Upper lobe of left lung (tissue), 6 donors: ENCODE measurements at regions not wholly inside any gene's neighbourhood (a gene's known extent, or its start where the extent isn't known, plus 50 kb on each side); places are given as distances from the start of the nearest gene placed in this dataset.
"Not testable (repeated sequence)": the region's sequence is repeated elsewhere in the genome, so short reads cannot be mapped to it uniquely, and the experiment has no call there.

Experiments used
- ATAC-seq, 2 donors: fragments of 200-7000 bp; cut with Tn5 transposase; one replicate each; pipeline ENCODE4 v1.9.1; 2022; ENCODE audit warnings: mild to moderate bottlenecking in 2 of 2, moderate library complexity in 2 of 2; ENCODE audit not compliant: low FRiP score in 2 of 2
- DNase-seq, 2 donors: peaks; one replicate each; pipeline ENCODE4 v3.0.0-alpha.2; 2019 to 2020
- H3K27ac ChIP-seq, 4 donors: fragments of 200-600 bp; sonication (generic); one replicate each; pipeline ENCODE4 v1.5.1; 2016 to 2019
- H3K27me3 ChIP-seq, 4 donors: fragments of 200-600 bp; sonication (generic); one replicate each; pipeline ENCODE4 v1.5.1; 2017 to 2019
- H3K36me3 ChIP-seq, 4 donors: fragments of 200-600 bp; sonication (generic); one replicate each; pipeline ENCODE4 v1.5.1; 2016 to 2019
- H3K4me1 ChIP-seq, 4 donors: fragments of 200-600 bp; sonication (generic); one replicate each; pipeline ENCODE4 v1.5.1; 2018 to 2019
- H3K4me3 ChIP-seq, 4 donors: fragments of 200-600 bp; sonication (generic); one replicate each; pipeline ENCODE4 v1.5.1; 2017 to 2019; ENCODE audit warnings: mild to moderate bottlenecking in 2 of 4, moderate library complexity in 1 of 4
- H3K9me3 ChIP-seq, 4 donors: fragments of 200-600 bp; sonication (generic); one replicate each; pipeline ENCODE4 v1.5.1; 2018 to 2019
- CTCF ChIP-seq, 6 experiments: fragments of 450-650 bp in 4 of 6; fragments of 200-600 bp in 2 of 6; sonication (generic) in 2 of 6; IDR thresholded peaks; one replicate each; pipeline ENCODE4 v1.5.1; 2016 to 2019; ENCODE audit warnings: antibody characterized with exemption in 6 of 6
- EP300 ChIP-seq, 4 donors: sonication (generic); formaldehyde crosslinking; IDR thresholded peaks; one replicate each; pipeline ENCODE4 v1.5.1; 2017; ENCODE audit warnings: antibody characterized with exemption in 4 of 4, control low read depth in 2 of 4
- POLR2A ChIP-seq, 4 donors: fragments of 450-650 bp; IDR thresholded peaks; one replicate each; pipeline ENCODE4 v1.5.1; 2016 to 2017; ENCODE audit warnings: antibody characterized with exemption in 4 of 4, mild to moderate bottlenecking in 2 of 4
- POLR2AphosphoS5 ChIP-seq, 2 donors: sonication (generic); formaldehyde crosslinking; IDR thresholded peaks; one replicate each; pipeline ENCODE4 v1.5.1; 2017; ENCODE audit warnings: antibody characterized with exemption in 2 of 2
- WGBS, 2 donors: methylation state at CpG; one replicate each; pipeline ENCODE4 v1.1.5; 2017 to 2018; 5-methylcytosine and 5-hydroxymethylcytosine counted together
- donor health status: DM: no; HTN: no; CAD: no; lungs with moderate emphysema.
- donor health status: DM: no; HTN: yes; CAD: no; lungs with severe emphysema.

GRCh38 chr5:101728933-101729332 is 567.2 kb downstream of the SLCO4C1 start:
- H3K36me3 ChIP-seq, result no peaks in the 10 kb centered on the region
- TF ChIP-seq EP300 (IDR thresholded peaks at IDR 0.05), result no peak
- TF ChIP-seq POLR2A (IDR thresholded peaks at IDR 0.05), result no peak
- TF ChIP-seq CTCF (IDR thresholded peaks at IDR 0.05), result no peak
- no peak for TF ChIP-seq POLR2AphosphoS5 (IDR thresholded peaks at IDR 0.05)
- no peak overlapping the region for H3K27ac ChIP-seq
- no peaks in the 10 kb centered on the region for H3K27me3 ChIP-seq
- no peak for DNase-seq
- ATAC-seq, result no peak
- H3K4me3 ChIP-seq, result no peak overlapping the region
- no peaks in the 10 kb centered on the region for H3K9me3 ChIP-seq
- no peaks in the 10 kb centered on the region for H3K4me1 ChIP-seq

- H3K4me3 ChIP-seq, result no peak overlapping the region
- no peak for ATAC-seq
- no peaks in the 10 kb centered on the region for H3K4me1 ChIP-seq
- H3K9me3 ChIP-seq, result no peaks in the 10 kb centered on the region
- no peaks in the 10 kb centered on the region for H3K36me3 ChIP-seq
- WGBS, 2 donors, result 75 to 76% methylated on average over 1 of the region's 1 CpG
- DNase-seq, result no peak
- H3K27ac ChIP-seq, result no peak overlapping the region
- TF ChIP-seq EP300 (IDR thresholded peaks at IDR 0.05) (no peak), CTCF (IDR thresholded peaks at IDR 0.05) (no peak), POLR2AphosphoS5 (IDR thresholded peaks at IDR 0.05) (no peak), POLR2A (IDR thresholded peaks at IDR 0.05) (no peak)
- no peaks in the 10 kb centered on the region for H3K27me3 ChIP-seq
Measured at GRCh38 chr5:101721543-101721942, 574.5 kb downstream of the SLCO4C1 start.

- no peak overlapping the region for H3K4me3 ChIP-seq
- H3K4me1 ChIP-seq, result no peaks in the 10 kb centered on the region
- TF ChIP-seq EP300 (IDR thresholded peaks at IDR 0.05), result no peak
- no peak for TF ChIP-seq POLR2AphosphoS5 (IDR thresholded peaks at IDR 0.05)
- TF ChIP-seq CTCF (IDR thresholded peaks at IDR 0.05), result no peak
- TF ChIP-seq POLR2A (IDR thresholded peaks at IDR 0.05), result no peak
- no peaks in the 10 kb centered on the region for H3K27me3 ChIP-seq
- no peak for DNase-seq
- ATAC-seq, result no peak
- no peaks in the 10 kb centered on the region for H3K36me3 ChIP-seq
- H3K27ac ChIP-seq, result no peak overlapping the region
- WGBS, 2 donors, result 87 to 93% methylated on average over 3 of the region's 3 CpGs
- no peaks in the 10 kb centered on the region for H3K9me3 ChIP-seq
Measured at GRCh38 chr5:101720033-101720432, 576.1 kb downstream of the SLCO4C1 start.

GRCh38 chr5:101717721-101718120 is 578.4 kb downstream of the SLCO4C1 start:
- Histone ChIP-seq H3K9me3 (no peaks in the 10 kb centered on the region), H3K27me3 (no peaks in the 10 kb centered on the region), H3K4me1 (no peaks in the 10 kb centered on the region), H3K27ac (no peak overlapping the region), H3K4me3 (no peak overlapping the region), H3K36me3 (no peaks in the 10 kb centered on the region)
- 87 to 94% methylated on average over 1 of the region's 1 CpG for WGBS, 2 donors
- no peak for ATAC-seq
- no peak for DNase-seq
- TF ChIP-seq POLR2AphosphoS5 (IDR thresholded peaks at IDR 0.05) (no peak), EP300 (IDR thresholded peaks at IDR 0.05) (no peak), CTCF (IDR thresholded peaks at IDR 0.05) (no peak), POLR2A (IDR thresholded peaks at IDR 0.05) (no peak)

- DNase-seq (no peak), ATAC-seq (no peak)
- no peaks in the 10 kb centered on the region for H3K27me3 ChIP-seq
- H3K4me3 ChIP-seq, result no peak overlapping the region
- H3K9me3 ChIP-seq, result no peaks in the 10 kb centered on the region
- H3K4me1 ChIP-seq, result no peaks in the 10 kb centered on the region
- H3K27ac ChIP-seq, result no peak overlapping the region
- no peaks in the 10 kb centered on the region for H3K36me3 ChIP-seq
- no peak for TF ChIP-seq POLR2AphosphoS5 (IDR thresholded peaks at IDR 0.05)
- no peak for TF ChIP-seq EP300 (IDR thresholded peaks at IDR 0.05)
- WGBS, 2 donors, result 81 to 92% methylated on average over 1 of the region's 1 CpG
Measured at GRCh38 chr5:101716941-101717340, 579.1 kb downstream of the SLCO4C1 start.

- H3K4me1 ChIP-seq, H3K27me3 ChIP-seq, ATAC-seq, H3K36me3 ChIP-seq, H3K27ac ChIP-seq, DNase-seq, H3K4me3 ChIP-seq, H3K9me3 ChIP-seq: not testable (repeated sequence)
- 47 to 60% methylated on average over 1 to 5 of the region's 5 CpGs for WGBS, 2 donors
Measured at GRCh38 chr5:101715790-101716189, 580.3 kb downstream of the SLCO4C1 start.
